H1 (cell line): ENCODE measurements at regions not wholly inside any gene's neighbourhood (a gene's known extent, or its start where the extent isn't known, plus 50 kb on each side); places are given as distances from the start of the nearest gene placed in this dataset.

Experiments used
- KDM1A ChIP-seq: fragments of 200-600, 300-600 bp; sonication (generic); IDR thresholded peaks from 2 replicates; pipeline ENCODE4 v1.7.1; 2016; ENCODE audit warnings: mild to moderate bottlenecking, low read length, borderline replicate concordance
- POLR2AphosphoS5 ChIP-seq: IDR thresholded peaks from 2 replicates; pipeline ENCODE4 v1.6.1; 2011; ENCODE audit warnings: low read depth, low read length
- SIX5 ChIP-seq: IDR thresholded peaks from 2 replicates; pipeline ENCODE4 v1.6.1; 2011; ENCODE audit warnings: mild to moderate bottlenecking, low read depth, low read length

DNA sequence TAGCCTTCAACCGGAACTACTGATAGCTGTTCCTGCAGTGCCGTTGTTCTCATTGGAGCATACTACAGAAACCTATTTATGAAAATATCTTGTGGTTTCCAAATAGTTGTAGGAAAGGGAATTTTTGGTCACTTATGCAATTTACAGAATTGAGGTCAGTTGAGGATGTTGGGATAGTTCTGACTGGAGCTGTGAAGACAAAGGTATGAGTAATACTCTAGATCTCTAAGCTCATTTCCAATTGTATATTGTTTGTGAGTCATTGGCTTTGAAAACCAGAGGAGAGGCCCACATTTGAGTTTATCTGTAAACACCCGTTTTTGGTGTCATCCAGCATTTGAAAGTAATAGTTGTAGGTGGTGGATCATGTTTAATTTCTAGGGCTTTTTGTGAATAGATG, 561.3 kb upstream of the WWC1 start:
- TF ChIP-seq SIX5 (no peak), KDM1A (no peak), POLR2AphosphoS5 (no peak)
